Smooth muscle cell (in vitro differentiated cells): ENCODE measurements at regions not wholly inside any gene's neighbourhood (a gene's known extent, or its start where the extent isn't known, plus 50 kb on each side); places are given as distances from the start of the nearest gene placed in this dataset.

ENCODE experiments used
- DNase-seq: peaks from one replicate; lab custom pipeline; 2025; ENCODE audit not compliant: unreplicated experiment; lab: John Stamatoyannopoulos, UW
- H2AFZ ChIP-seq: fragments of 200-600 bp; sonication (generic); 2 replicates; pipeline ENCODE4 v1.6.0; 2016; ENCODE audit warnings: antibody characterized with exemption, low read depth, mild to moderate bottlenecking
- H3F3A ChIP-seq: fragments of 200-600 bp; sonication (generic); 2 replicates; pipeline ENCODE4 v1.6.0; 2017; ENCODE audit warnings: antibody characterized with exemption, low read depth
- H3K27ac ChIP-seq: fragments of 200-600 bp; sonication (generic); 2 replicates; pipeline ENCODE4 v1.5.1; 2016; ENCODE audit warnings: low read depth, mild to moderate bottlenecking
- H3K27me3 ChIP-seq: fragments of 200-600 bp; sonication (generic); 2 replicates; pipeline ENCODE4 v1.6.1; 2016; ENCODE audit warnings: low read depth, mild to moderate bottlenecking
- H3K36me3 ChIP-seq: fragments of 200-600 bp; sonication (generic); 2 replicates; pipeline ENCODE4 v1.5.1; 2016; ENCODE audit warnings: low read depth
- H3K4me1 ChIP-seq: fragments of 200-600 bp; sonication (generic); 2 replicates; pipeline ENCODE4 v1.5.1; 2016; ENCODE audit warnings: low read depth
- H3K4me2 ChIP-seq: fragments of 200-600 bp; sonication (generic); 2 replicates; pipeline ENCODE4 v1.6.0; 2016; ENCODE audit warnings: mild to moderate bottlenecking
- H3K4me3 ChIP-seq: fragments of 200-600 bp; sonication (generic); 2 replicates; pipeline ENCODE4 v1.5.1; 2016; ENCODE audit warnings: mild to moderate bottlenecking
- H3K79me2 ChIP-seq: fragments of 200-600 bp; sonication (generic); 2 replicates; pipeline ENCODE4 v1.6.0; 2016; ENCODE audit warnings: low read depth, mild to moderate bottlenecking
- H3K9ac ChIP-seq: fragments of 200-600 bp; sonication (generic); 2 replicates; pipeline ENCODE4 v1.6.0; 2016; ENCODE audit warnings: low read depth
- H3K9me3 ChIP-seq: fragments of 200-600 bp; sonication (generic); replicated peaks from 2 replicates; pipeline ENCODE4 v1.5.1; 2016; ENCODE audit warnings: low read depth
- H4K20me1 ChIP-seq: fragments of 200-600 bp; sonication (generic); 2 replicates; pipeline ENCODE4 v1.6.0; 2016; ENCODE audit warnings: low read depth
- CTCF ChIP-seq: fragments of 200-600 bp; sonication (generic); IDR thresholded peaks from 2 replicates; pipeline ENCODE4 v1.5.1; 2017; ENCODE audit warnings: borderline replicate concordance, mild to moderate bottlenecking, antibody characterized with exemption; ENCODE audit not compliant: insufficient read depth, poor library complexity, severe bottlenecking
- WGBS: methylation state at CpG from one replicate; pipeline ENCODE4 v1.1.7; 2016; ENCODE audit warnings: low lambda C conversion rate; 5-methylcytosine and 5-hydroxymethylcytosine counted together

GRCh38 chr1:78831731-78832360 is 174.7 kb downstream of the ADGRL4 start:
- Histone ChIP-seq H3F3A (no peaks in the 10 kb centered on the region), H3K27me3 (no peaks in the 10 kb centered on the region), H3K27ac (peak overlapping the region; percentile 70), H4K20me1 (no peaks in the 10 kb centered on the region), H3K79me2 (no peaks in the 10 kb centered on the region), H3K9ac (no peak overlapping the region), H3K4me1 (no peaks in the 10 kb centered on the region), H3K4me2 (peak overlapping the region; percentile 44), H2AFZ (no peak overlapping the region), H3K9me3 (no peaks in the 10 kb centered on the region), H3K36me3 (no peaks in the 10 kb centered on the region), H3K4me3 (no peak overlapping the region)
- no peak for TF ChIP-seq CTCF
- no peak for DNase-seq
- 52% methylated on average over 3 of the region's 3 CpGs for WGBS

- H3K27ac ChIP-seq, result no peak overlapping the region
- no peaks in the 10 kb centered on the region for H3F3A ChIP-seq
- H3K4me1 ChIP-seq, result no peaks in the 10 kb centered on the region
- no peak overlapping the region for H2AFZ ChIP-seq
- no peaks in the 10 kb centered on the region for H3K9me3 ChIP-seq
- H3K36me3 ChIP-seq, result no peaks in the 10 kb centered on the region
- H4K20me1 ChIP-seq, result no peaks in the 10 kb centered on the region
- no peak for TF ChIP-seq CTCF
- no peaks in the 10 kb centered on the region for H3K27me3 ChIP-seq
- no peak overlapping the region for H3K9ac ChIP-seq
- WGBS, result 48% methylated on average over 4 of the region's 4 CpGs
- H3K79me2 ChIP-seq, result no peaks in the 10 kb centered on the region
- no peak overlapping the region for H3K4me3 ChIP-seq
- no peak overlapping the region for H3K4me2 ChIP-seq
- DNase-seq, result no peak
These were observed 173.0 kb downstream of the ADGRL4 start for GRCh38 chr1:78833491-78833890.

- Histone ChIP-seq H3K36me3 (no peaks in the 10 kb centered on the region), H3K79me2 (no peaks in the 10 kb centered on the region), H3F3A (no peaks in the 10 kb centered on the region), H3K9ac (no peak overlapping the region), H2AFZ (no peak overlapping the region), H3K27me3 (no peaks in the 10 kb centered on the region), H4K20me1 (no peaks in the 10 kb centered on the region), H3K4me3 (no peak overlapping the region), H3K4me1 (no peaks in the 10 kb centered on the region), H3K27ac (no peak overlapping the region), H3K4me2 (no peak overlapping the region), H3K9me3 (no peaks in the 10 kb centered on the region)
- no peak for TF ChIP-seq CTCF
- 92% methylated on average over 4 of the region's 4 CpGs for WGBS
- no peak for DNase-seq
These were observed 172.3 kb downstream of the ADGRL4 start for GRCh38 chr1:78834201-78834741.

GRCh38 chr1:78836726-78837125 is 169.8 kb downstream of the ADGRL4 start:
- H3K4me1 ChIP-seq, result peaks cover 13% of the 10 kb centered on the region

More at GRCh38 chr1:78836726-78837125, 169.8 kb downstream of the ADGRL4 start:
- Histone ChIP-seq H3K27ac (no peak overlapping the region), H3K79me2 (no peaks in the 10 kb centered on the region), H3K27me3 (no peaks in the 10 kb centered on the region), H4K20me1 (no peaks in the 10 kb centered on the region), H3K9me3 (no peaks in the 10 kb centered on the region), H3K9ac (no peak overlapping the region), H2AFZ (no peak overlapping the region), H3F3A (no peaks in the 10 kb centered on the region), H3K4me3 (no peak overlapping the region), H3K36me3 (no peaks in the 10 kb centered on the region), H3K4me2 (no peak overlapping the region)
- no peak for TF ChIP-seq CTCF
- DNase-seq, result no peak
